ENCODE measurements at regions not wholly inside any gene's neighbourhood (a gene's known extent, or its start where the extent isn't known, plus 50 kb on each side); places are given as distances from the start of the nearest gene placed in this dataset.
"Not testable (repeated sequence)": the region's sequence is repeated elsewhere in the genome, so short reads cannot be mapped to it uniquely, and the experiment has no call there.

- Histone ChIP-seq H3K27ac (no peak overlapping the region), H3K4me3 (IDR thresholded peaks at IDR 0.05; ENCODE audit: insufficient read depth, low read depth, low read length) (no peak overlapping the region), H2AFZ (ENCODE audit: low read depth) (no peak overlapping the region), H3K4me2 (no peak overlapping the region), H3K27me3 (ENCODE audit: insufficient read depth, low read depth) (no peaks in the 10 kb centered on the region), H3K79me2 (ENCODE audit: insufficient read depth, low read depth) (no peaks in the 10 kb centered on the region), H3K36me3 (ENCODE audit: insufficient read depth) (no peaks in the 10 kb centered on the region), H4K20me1 (ENCODE audit: insufficient read depth) (no peaks in the 10 kb centered on the region), H3K9ac (no peak overlapping the region), H3K4me1 (ENCODE audit: low read depth, poor library complexity, severe bottlenecking) (no peaks in the 10 kb centered on the region)
- TF ChIP-seq CTCF (conservative IDR thresholded peaks at IDR 0.05; ENCODE audit: low read depth, low read length): no peak
These were observed 2267.9 kb upstream of the AGA start for GRCh38 chr4:179709961-179710624.

- no peak overlapping the region for H2AFZ ChIP-seq (ENCODE audit: low read depth)
- H3K79me2 ChIP-seq (ENCODE audit: insufficient read depth, low read depth): no peaks in the 10 kb centered on the region
- H3K27ac ChIP-seq: no peak overlapping the region
- no peak overlapping the region for H3K4me3 ChIP-seq (IDR thresholded peaks at IDR 0.05; ENCODE audit: insufficient read depth, low read depth, low read length)
- H3K36me3 ChIP-seq (ENCODE audit: insufficient read depth): no peaks in the 10 kb centered on the region
- TF ChIP-seq CTCF (conservative IDR thresholded peaks at IDR 0.05; ENCODE audit: low read depth, low read length): no peak
- H3K4me1 ChIP-seq (ENCODE audit: low read depth, poor library complexity, severe bottlenecking): no peaks in the 10 kb centered on the region
- no peaks in the 10 kb centered on the region for H3K27me3 ChIP-seq (ENCODE audit: insufficient read depth, low read depth)
- no peak overlapping the region for H3K4me2 ChIP-seq
- H4K20me1 ChIP-seq (ENCODE audit: insufficient read depth): no peaks in the 10 kb centered on the region
- H3K9ac ChIP-seq: no peak overlapping the region
These were observed 2277.7 kb upstream of the AGA start for GRCh38 chr4:179719766-179720450.

DNA sequence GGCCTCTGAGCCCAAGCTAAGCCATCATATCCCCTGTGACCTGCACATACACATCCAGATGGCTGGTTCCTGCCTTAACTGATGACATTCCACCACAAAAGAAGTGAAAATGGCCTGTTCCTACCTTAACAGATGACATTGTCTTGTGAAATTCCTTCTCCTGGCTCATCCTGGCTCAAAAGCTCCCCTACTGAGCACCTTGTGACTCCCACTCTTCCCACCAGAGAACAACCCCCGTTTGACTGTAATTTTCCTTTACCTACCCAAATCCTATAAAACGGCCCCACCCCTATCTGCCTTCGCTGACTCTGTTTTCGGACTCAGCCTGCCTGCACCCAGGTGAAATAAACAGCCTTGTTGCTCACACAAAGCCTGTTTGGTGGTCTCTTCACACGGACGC lies 2284.3 kb upstream of the AGA start:
- H3K27ac ChIP-seq; H3K9ac ChIP-seq; H4K20me1 ChIP-seq (ENCODE audit: insufficient read depth); H2AFZ ChIP-seq (ENCODE audit: low read depth); H3K4me3 ChIP-seq (IDR thresholded peaks at IDR 0.05; ENCODE audit: insufficient read depth, low read depth, low read length); H3K79me2 ChIP-seq (ENCODE audit: insufficient read depth, low read depth); H3K4me2 ChIP-seq; H3K27me3 ChIP-seq (ENCODE audit: insufficient read depth, low read depth); H3K4me1 ChIP-seq (ENCODE audit: low read depth, poor library complexity, severe bottlenecking); H3K36me3 ChIP-seq (ENCODE audit: insufficient read depth): not testable (repeated sequence)

- Histone ChIP-seq H3K79me2 (ENCODE audit: insufficient read depth, low read depth) (no peaks in the 10 kb centered on the region), H3K36me3 (ENCODE audit: insufficient read depth) (peaks cover 3% of the 10 kb centered on the region; the same call in 1 of the 2 replicates), H4K20me1 (ENCODE audit: insufficient read depth) (0 out of 2 replicates have a peak, but pooled peaks cover 3% of the 10 kb centered on the region), H3K27me3 (ENCODE audit: insufficient read depth, low read depth) (no peaks in the 10 kb centered on the region), H2AFZ (ENCODE audit: low read depth) (no peak overlapping the region), H3K9ac (no peak overlapping the region), H3K4me2 (no peak overlapping the region), H3K4me1 (ENCODE audit: low read depth, poor library complexity, severe bottlenecking) (no peaks in the 10 kb centered on the region), H3K4me3 (IDR thresholded peaks at IDR 0.05; ENCODE audit: insufficient read depth, low read depth, low read length) (no peak overlapping the region), H3K27ac (no peak overlapping the region)
- no peak for TF ChIP-seq CTCF (conservative IDR thresholded peaks at IDR 0.05; ENCODE audit: low read depth, low read length)
These were observed 2286.1 kb upstream of the AGA start for GRCh38 chr4:179728305-179728704.

GRCh38 chr4:179736820-179737219 lies 2294.6 kb upstream of the AGA start:
- not testable (repeated sequence) for H3K27me3 ChIP-seq (ENCODE audit: insufficient read depth, low read depth); H4K20me1 ChIP-seq (ENCODE audit: insufficient read depth); H3K27ac ChIP-seq; H3K79me2 ChIP-seq (ENCODE audit: insufficient read depth, low read depth); H3K4me3 ChIP-seq (IDR thresholded peaks at IDR 0.05; ENCODE audit: insufficient read depth, low read depth, low read length); H3K9ac ChIP-seq; H3K4me1 ChIP-seq (ENCODE audit: low read depth, poor library complexity, severe bottlenecking); H3K4me2 ChIP-seq; H2AFZ ChIP-seq (ENCODE audit: low read depth); H3K36me3 ChIP-seq (ENCODE audit: insufficient read depth)

All from KMS-11 (cell line).